GM21717 (cell line): ENCODE measurements at regions not wholly inside any gene's neighbourhood (a gene's known extent, or its start where the extent isn't known, plus 50 kb on each side); places are given as distances from the start of the nearest gene placed in this dataset.

Source experiments
- ATAC-seq: cut with Tn5 transposase; IDR thresholded peaks from one replicate; pipeline ENCODE4 v1.9.1; 2021; ENCODE audit warnings: mild to moderate bottlenecking, moderate library complexity; ENCODE audit not compliant: unreplicated experiment

- peak; percentile 73 for ATAC-seq
These were observed 50.5 kb upstream of the POU2AF2 start for GRCh38 chr11:111194860-111195568.

- no peak for ATAC-seq
These were observed 51.5 kb upstream of the POU2AF2 start for GRCh38 chr11:111193924-111194490.

- no peak for ATAC-seq
These were observed 56.1 kb upstream of the POU2AF2 start for GRCh38 chr11:111189466-111189865.

- ATAC-seq = no peak
These were observed 59.1 kb upstream of the POU2AF2 start for GRCh38 chr11:111186308-111186915.

GRCh38 chr11:111185266-111185665, 60.3 kb upstream of the POU2AF2 start:
- no peak for ATAC-seq

GRCh38 chr11:111183706-111184105, 61.8 kb upstream of the POU2AF2 start:
- no peak for ATAC-seq

GRCh38 chr11:111179184-111179910, 66.2 kb upstream of the POU2AF2 start:
- no peak for ATAC-seq

GRCh38 chr11:111177037-111177871, 68.3 kb upstream of the POU2AF2 start:
- ATAC-seq = peak; percentile 92

- ATAC-seq = peak; percentile 58
These were observed 68.9 kb upstream of the POU2AF2 start for GRCh38 chr11:111176603-111177002.

- no peak for ATAC-seq
These were observed 72.3 kb upstream of the POU2AF2 start for GRCh38 chr11:111173221-111173620.

- ATAC-seq = no peak
These were observed 73.1 kb upstream of the POU2AF2 start for GRCh38 chr11:111172321-111172862.

GRCh38 chr11:111170761-111171379, 74.7 kb upstream of the POU2AF2 start:
- ATAC-seq = no peak

GRCh38 chr11:111169367-111169766, 76.2 kb upstream of the POU2AF2 start:
- no peak for ATAC-seq

GRCh38 chr11:111168871-111169270, 76.7 kb upstream of the POU2AF2 start:
- no peak for ATAC-seq

- ATAC-seq = no peak
These were observed 77.9 kb upstream of the POU2AF2 start for GRCh38 chr11:111167666-111168065.

GRCh38 chr11:111166598-111166997, 78.9 kb upstream of the POU2AF2 start:
- ATAC-seq = no peak

- no peak for ATAC-seq
These were observed 83.2 kb upstream of the POU2AF2 start for GRCh38 chr11:111162305-111162704.

GRCh38 chr11:111157571-111157970, 88.0 kb upstream of the POU2AF2 start:
- no peak for ATAC-seq

GRCh38 chr11:111155021-111155420, 90.5 kb upstream of the POU2AF2 start:
- no peak for ATAC-seq

- no peak for ATAC-seq
These were observed 92.3 kb upstream of the POU2AF2 start for GRCh38 chr11:111153194-111153593.
